ENCODE measurements at regions not wholly inside any gene's neighbourhood (a gene's known extent, or its start where the extent isn't known, plus 50 kb on each side); places are given as distances from the start of the nearest gene placed in this dataset.
"Not testable (repeated sequence)": the region's sequence is repeated elsewhere in the genome, so short reads cannot be mapped to it uniquely, and the experiment has no call there.

- not testable (repeated sequence) for DNase-seq
These were observed 536.1 kb downstream of the FOXD4L6 start for GRCh38 chr9:40592406-40592805.

- not testable (repeated sequence) for DNase-seq
These were observed 536.6 kb downstream of the FOXD4L6 start for GRCh38 chr9:40591915-40592314.

- DNase-seq: not testable (repeated sequence)
These were observed 540.8 kb downstream of the FOXD4L6 start for GRCh38 chr9:40587475-40588195.

- DNase-seq: peak; percentile 53
These were observed 544.4 kb downstream of the FOXD4L6 start for GRCh38 chr9:40584039-40584438.

GRCh38 chr9:40583230-40583629 lies 545.3 kb downstream of the FOXD4L6 start:
- not testable (repeated sequence) for DNase-seq

- DNase-seq: not testable (repeated sequence)
These were observed 549.6 kb downstream of the FOXD4L6 start for GRCh38 chr9:40578908-40579307.

Data from activated CD8-positive, alpha-beta memory T cell treated with anti-CD3 and anti-CD28 coated beads for 24 hours (primary cell).